ENCODE measurements at regions not wholly inside any gene's neighbourhood (a gene's known extent, or its start where the extent isn't known, plus 50 kb on each side); places are given as distances from the start of the nearest gene placed in this dataset.

GRCh38 chr3:54047568-54047967 lies 74.8 kb upstream of the CACNA2D3 start:
- Histone ChIP-seq H3K36me3 (no peaks in the 10 kb centered on the region), H3K27ac (replicated peaks) (no peak overlapping the region), H3K27me3 (ENCODE audit: low read depth) (no peaks in the 10 kb centered on the region), H3K4me1 (peaks cover 26% of the 10 kb centered on the region), H3K4me3 (no peak overlapping the region), H3K9me3 (replicated peaks) (no peaks in the 10 kb centered on the region)
- intact Hi-C loops (cut with micrococcal nuclease), result no loop called here
- DNase-seq, result no peak
- TF ChIP-seq CTCF (IDR thresholded peaks at IDR 0.05; ENCODE audit: borderline replicate concordance), result no peak

- no peak for TF ChIP-seq CTCF (IDR thresholded peaks at IDR 0.05; ENCODE audit: borderline replicate concordance)
- Histone ChIP-seq H3K9me3 (replicated peaks) (no peaks in the 10 kb centered on the region), H3K36me3 (no peaks in the 10 kb centered on the region), H3K27me3 (ENCODE audit: low read depth) (no peaks in the 10 kb centered on the region), H3K4me3 (no peak overlapping the region), H3K27ac (replicated peaks) (no peak overlapping the region), H3K4me1 (peaks cover 34% of the 10 kb centered on the region)
- intact Hi-C loops (cut with micrococcal nuclease), result no loop called here
- no peak for DNase-seq
These were observed 75.6 kb upstream of the CACNA2D3 start for GRCh38 chr3:54046641-54047214.

- DNase-seq, result no peak
- no peak overlapping the region for H3K4me3 ChIP-seq
- no peaks in the 10 kb centered on the region for H3K36me3 ChIP-seq
- no peak for TF ChIP-seq CTCF (IDR thresholded peaks at IDR 0.05; ENCODE audit: borderline replicate concordance)
- no peak overlapping the region for H3K27ac ChIP-seq (replicated peaks)
- no peaks in the 10 kb centered on the region for H3K9me3 ChIP-seq (replicated peaks)
- no peaks in the 10 kb centered on the region for H3K27me3 ChIP-seq (ENCODE audit: low read depth)
- peaks cover 34% of the 10 kb centered on the region for H3K4me1 ChIP-seq
- intact Hi-C loops (cut with micrococcal nuclease), result no loop called here
These were observed 77.1 kb upstream of the CACNA2D3 start for GRCh38 chr3:54045061-54045815.

GRCh38 chr3:54042259-54042823 lies 80.0 kb upstream of the CACNA2D3 start:
- Histone ChIP-seq H3K36me3 (no peaks in the 10 kb centered on the region), H3K27me3 (ENCODE audit: low read depth) (no peaks in the 10 kb centered on the region), H3K27ac (replicated peaks) (no peak overlapping the region), H3K4me1 (peaks cover 34% of the 10 kb centered on the region), H3K9me3 (replicated peaks) (no peaks in the 10 kb centered on the region), H3K4me3 (no peak overlapping the region)
- DNase-seq, result no peak
- intact Hi-C loops (cut with micrococcal nuclease), result no loop called here
- TF ChIP-seq CTCF (IDR thresholded peaks at IDR 0.05; ENCODE audit: borderline replicate concordance), result no peak

- TF ChIP-seq CTCF (IDR thresholded peaks at IDR 0.05; ENCODE audit: borderline replicate concordance), result no peak
- no peaks in the 10 kb centered on the region for H3K9me3 ChIP-seq (replicated peaks)
- H3K27ac ChIP-seq (replicated peaks), result no peak overlapping the region
- no peak overlapping the region for H3K4me3 ChIP-seq
- DNase-seq, result no peak
- no peaks in the 10 kb centered on the region for H3K36me3 ChIP-seq
- peaks cover 24% of the 10 kb centered on the region for H3K4me1 ChIP-seq
- no peaks in the 10 kb centered on the region for H3K27me3 ChIP-seq (ENCODE audit: low read depth)
- intact Hi-C loops (cut with micrococcal nuclease), result no loop called here
These were observed 81.9 kb upstream of the CACNA2D3 start for GRCh38 chr3:54040476-54040875.

Data from left ventricle myocardium inferior (tissue), 1 donor.